Nephron (organoid): ENCODE measurements at regions not wholly inside any gene's neighbourhood (a gene's known extent, or its start where the extent isn't known, plus 50 kb on each side); places are given as distances from the start of the nearest gene placed in this dataset.

Source experiments
- H3K27ac Mint-ChIP-seq, 3 experiments: 2 replicates each; pipeline ENCODE4 v1.8.0; 2020; ENCODE audit warnings: mixed read lengths in 3 of 3, mild to moderate bottlenecking in 2 of 3, moderate library complexity in 1 of 3
- H3K27me3 Mint-ChIP-seq: 2 replicates; pipeline ENCODE4 v1.8.0; 2021; ENCODE audit warnings: low read depth, mild to moderate bottlenecking, moderate library complexity, mixed read lengths
- H3K36me3 Mint-ChIP-seq: 2 replicates; pipeline ENCODE4 v1.8.0; 2020; ENCODE audit warnings: low read depth, mixed read lengths
- H3K4me1 Mint-ChIP-seq: 2 replicates; pipeline ENCODE4 v1.8.0; 2020; ENCODE audit warnings: mixed read lengths
- H3K4me3 Mint-ChIP-seq, 3 experiments: 2 replicates each; pipeline ENCODE4 v1.8.0; 2020; ENCODE audit warnings: mild to moderate bottlenecking in 3 of 3, mixed read lengths in 3 of 3, moderate library complexity in 2 of 3
- H3K9me3 Mint-ChIP-seq: 2 replicates; pipeline ENCODE4 v1.8.0; 2020; ENCODE audit warnings: mixed read lengths
- TF ChIP-seq, protein P1 (sequence below), 3 experiments: fragments of 200-600 bp; sonication (generic); IDR thresholded peaks; one replicate each; pipeline ENCODE4 v1.5.0; 2021; ENCODE audit warnings: antibody characterized with exemption in 3 of 3; ENCODE audit not compliant: unreplicated experiment in 3 of 3

DNA sequence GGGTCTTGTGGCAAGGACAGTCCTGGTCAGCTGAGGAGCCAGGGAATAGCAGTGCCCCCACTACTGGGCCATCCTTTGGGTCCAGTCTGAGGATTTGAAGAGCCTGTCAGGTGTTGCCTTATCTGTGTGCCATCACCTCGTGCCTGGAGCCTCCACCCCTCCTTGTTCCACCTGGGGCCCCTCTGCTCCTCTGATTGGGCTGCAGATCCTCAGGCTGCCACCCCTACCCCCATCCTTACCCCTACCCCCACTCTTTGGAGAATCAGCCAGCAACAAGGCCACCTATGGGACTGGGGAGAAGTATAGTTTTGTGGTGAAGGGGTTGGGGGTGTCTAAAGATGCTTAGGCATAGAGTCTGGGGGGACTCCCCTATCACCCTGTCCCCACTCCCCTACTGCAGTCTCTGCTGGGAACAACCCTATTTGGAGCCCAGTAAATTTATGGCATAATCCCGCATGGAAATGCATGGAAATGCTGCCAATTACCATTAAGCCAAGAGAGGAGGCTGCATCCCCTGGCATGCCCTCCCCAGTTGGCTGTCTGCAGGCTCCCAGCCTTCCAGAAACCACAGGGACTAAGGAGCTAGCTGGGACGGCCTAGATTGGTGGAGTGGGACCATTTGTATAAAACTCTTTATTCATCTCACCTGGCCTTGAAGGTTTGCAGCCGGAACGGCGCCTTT, 142.7 kb upstream of the CSF3R start:
- Mint-ChIP-seq H3K27me3 (peaks cover 49% of the 10 kb centered on the region), H3K4me3 (no peak overlapping the region), H3K4me1 (peaks cover 22% of the 10 kb centered on the region), H3K9me3 (no peaks in the 10 kb centered on the region), H3K36me3 (no peaks in the 10 kb centered on the region), H3K27ac (peak overlapping the region in 1 of 3 experiments; percentile 5)
- TF ChIP-seq, protein P1, sequence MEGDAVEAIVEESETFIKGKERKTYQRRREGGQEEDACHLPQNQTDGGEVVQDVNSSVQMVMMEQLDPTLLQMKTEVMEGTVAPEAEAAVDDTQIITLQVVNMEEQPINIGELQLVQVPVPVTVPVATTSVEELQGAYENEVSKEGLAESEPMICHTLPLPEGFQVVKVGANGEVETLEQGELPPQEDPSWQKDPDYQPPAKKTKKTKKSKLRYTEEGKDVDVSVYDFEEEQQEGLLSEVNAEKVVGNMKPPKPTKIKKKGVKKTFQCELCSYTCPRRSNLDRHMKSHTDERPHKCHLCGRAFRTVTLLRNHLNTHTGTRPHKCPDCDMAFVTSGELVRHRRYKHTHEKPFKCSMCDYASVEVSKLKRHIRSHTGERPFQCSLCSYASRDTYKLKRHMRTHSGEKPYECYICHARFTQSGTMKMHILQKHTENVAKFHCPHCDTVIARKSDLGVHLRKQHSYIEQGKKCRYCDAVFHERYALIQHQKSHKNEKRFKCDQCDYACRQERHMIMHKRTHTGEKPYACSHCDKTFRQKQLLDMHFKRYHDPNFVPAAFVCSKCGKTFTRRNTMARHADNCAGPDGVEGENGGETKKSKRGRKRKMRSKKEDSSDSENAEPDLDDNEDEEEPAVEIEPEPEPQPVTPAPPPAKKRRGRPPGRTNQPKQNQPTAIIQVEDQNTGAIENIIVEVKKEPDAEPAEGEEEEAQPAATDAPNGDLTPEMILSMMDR (IDR thresholded peaks at IDR 0.05; ENCODE audit: unreplicated experiment in 3 of 3): no peak

DNA sequence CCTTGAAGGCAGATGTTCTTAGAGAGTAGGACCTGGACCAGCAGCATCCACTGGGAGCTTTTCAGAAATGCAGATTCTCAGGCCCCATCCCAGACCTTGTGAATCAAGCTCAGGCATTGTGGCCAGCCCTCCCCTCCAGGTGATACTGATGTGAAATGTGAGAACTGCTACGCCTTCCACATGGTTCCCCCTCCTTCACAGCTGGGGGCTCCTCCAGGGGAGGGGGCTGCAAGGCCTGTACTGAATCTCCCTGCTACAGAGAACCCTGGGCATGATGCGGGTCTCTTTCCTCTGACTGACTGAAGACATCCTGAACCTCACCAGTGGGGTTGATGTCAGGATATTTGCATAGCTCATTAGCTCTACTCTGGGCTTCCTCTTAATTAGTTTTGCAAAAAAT, 141.8 kb upstream of the CSF3R start:
- no peak overlapping the region for H3K4me3 Mint-ChIP-seq
- H3K36me3 Mint-ChIP-seq: no peaks in the 10 kb centered on the region
- no peaks in the 10 kb centered on the region for H3K9me3 Mint-ChIP-seq
- peaks cover 42% of the 10 kb centered on the region for H3K27me3 Mint-ChIP-seq
- TF ChIP-seq, protein P1 (IDR thresholded peaks at IDR 0.05; ENCODE audit: unreplicated experiment in 3 of 3): no peak
- peaks cover 22% of the 10 kb centered on the region for H3K4me1 Mint-ChIP-seq
- no peak overlapping the region for H3K27ac Mint-ChIP-seq

DNA sequence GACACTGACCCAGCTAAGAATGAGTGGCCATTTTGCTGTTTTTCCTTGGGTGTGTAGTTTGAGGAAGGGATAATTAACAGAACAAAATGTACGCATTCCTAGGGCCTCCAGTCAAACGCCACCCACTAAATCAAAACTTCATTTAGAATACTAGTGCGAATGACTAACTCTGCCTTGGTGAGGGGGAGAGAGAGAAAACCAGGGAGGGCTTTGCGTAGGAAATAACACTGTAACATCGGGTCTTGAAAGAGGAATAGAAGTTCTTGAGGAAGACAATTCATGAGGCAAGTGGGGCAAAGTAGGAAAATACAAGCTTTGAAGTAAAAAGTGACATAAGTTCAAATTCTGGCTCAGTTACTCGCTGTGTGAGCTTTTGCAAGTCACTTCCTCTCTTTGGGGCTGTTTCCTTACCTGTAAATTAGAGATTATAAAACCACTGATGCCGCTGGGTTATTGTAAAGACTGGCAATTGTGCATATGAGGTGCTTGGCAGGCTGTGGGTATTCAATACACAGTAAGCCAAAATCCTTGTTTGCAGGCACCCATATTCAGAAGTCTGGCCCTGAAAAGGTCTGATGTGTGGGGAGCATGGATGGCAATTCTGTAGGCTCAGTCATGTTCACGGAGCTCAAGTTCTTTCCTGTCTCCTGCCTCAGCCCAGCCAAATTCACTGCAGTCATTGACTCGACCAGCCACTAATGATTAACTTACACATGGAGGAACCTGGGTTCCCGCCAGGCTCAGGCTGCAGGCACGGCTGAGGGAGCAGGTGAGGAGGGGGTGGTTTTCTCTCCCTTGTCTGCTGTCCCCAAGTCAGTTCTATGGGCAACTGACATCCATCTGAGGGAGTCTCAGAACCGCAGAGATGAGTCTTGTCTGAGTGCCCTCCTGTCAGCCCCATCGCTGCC, 140.3 kb upstream of the CSF3R start:
- peaks cover 42% of the 10 kb centered on the region for H3K27me3 Mint-ChIP-seq
- H3K27ac Mint-ChIP-seq: peak overlapping the region; percentile 36 to 82 (median 70)
- H3K4me3 Mint-ChIP-seq: no peak overlapping the region
- TF ChIP-seq, protein P1 (IDR thresholded peaks at IDR 0.05; ENCODE audit: unreplicated experiment in 3 of 3): no peak
- H3K36me3 Mint-ChIP-seq: no peaks in the 10 kb centered on the region
- H3K4me1 Mint-ChIP-seq: peaks cover 22% of the 10 kb centered on the region
- no peaks in the 10 kb centered on the region for H3K9me3 Mint-ChIP-seq

DNA sequence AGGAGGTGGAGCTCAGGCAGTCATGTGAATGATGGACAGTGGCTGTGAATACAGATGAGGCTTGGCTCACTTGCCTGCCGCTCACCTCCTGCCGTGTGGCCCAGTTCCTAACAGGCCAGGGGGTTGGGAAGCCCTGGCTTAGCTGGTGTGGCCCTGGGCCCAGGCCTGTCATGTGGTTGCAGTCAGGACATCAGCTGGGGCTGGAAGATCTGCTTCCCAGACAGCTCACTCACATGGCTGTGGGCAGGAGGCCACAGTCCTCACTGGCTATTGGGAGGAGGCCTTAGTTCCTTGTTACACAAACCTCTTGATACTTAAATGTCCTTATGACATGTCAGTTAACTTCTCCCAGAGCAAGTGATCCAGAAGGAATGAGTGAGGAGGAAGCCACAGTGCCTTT, 138.8 kb upstream of the CSF3R start:
- Mint-ChIP-seq H3K4me1 (peaks cover 22% of the 10 kb centered on the region), H3K27me3 (peaks cover 36% of the 10 kb centered on the region), H3K9me3 (no peaks in the 10 kb centered on the region), H3K4me3 (no peak overlapping the region), H3K27ac (no peak overlapping the region), H3K36me3 (no peaks in the 10 kb centered on the region)
- TF ChIP-seq, protein P1 (IDR thresholded peaks at IDR 0.05; ENCODE audit: unreplicated experiment in 3 of 3): no peak

DNA sequence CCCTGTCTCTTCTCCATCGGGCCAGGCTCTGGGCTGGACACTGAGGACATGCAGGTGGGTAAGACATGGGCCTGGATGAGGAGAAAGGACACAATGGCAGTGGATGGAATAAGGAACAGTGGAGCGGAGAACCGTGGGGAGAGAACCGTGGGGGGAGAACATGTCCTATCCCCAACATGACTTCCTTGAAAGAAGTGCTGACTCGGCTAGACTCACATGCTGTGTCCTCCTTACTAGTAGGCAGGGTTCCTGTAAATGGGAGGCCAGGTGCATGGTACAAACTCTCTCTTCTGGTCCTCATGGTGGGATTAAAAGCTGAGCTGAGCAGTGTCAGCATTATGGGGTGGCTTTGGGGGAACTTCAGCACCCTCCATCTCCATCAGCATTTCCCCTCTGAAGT, 137.4 kb upstream of the CSF3R start:
- TF ChIP-seq, protein P1 (IDR thresholded peaks at IDR 0.05; ENCODE audit: unreplicated experiment in 3 of 3): no peak
- peaks cover 23% of the 10 kb centered on the region for H3K27me3 Mint-ChIP-seq
- H3K4me3 Mint-ChIP-seq: no peak overlapping the region
- H3K9me3 Mint-ChIP-seq: no peaks in the 10 kb centered on the region
- H3K4me1 Mint-ChIP-seq: peaks cover 15% of the 10 kb centered on the region
- H3K36me3 Mint-ChIP-seq: no peaks in the 10 kb centered on the region
- no peak overlapping the region for H3K27ac Mint-ChIP-seq
